ENCODE measurements at regions not wholly inside any gene's neighbourhood (a gene's known extent, or its start where the extent isn't known, plus 50 kb on each side); places are given as distances from the start of the nearest gene placed in this dataset.

- Mint-ChIP-seq H3K27me3 (ENCODE audit: insufficient read depth) (peaks cover 10% of the 10 kb centered on the region), H3K36me3 (ENCODE audit: low read depth) (no peaks in the 10 kb centered on the region), H3K4me1 (ENCODE audit: low read depth) (no peaks in the 10 kb centered on the region), H3K4me3 (no peak overlapping the region), H3K27ac (no peak overlapping the region), H3K9me3 (no peaks in the 10 kb centered on the region)
- intact Hi-C loops (cut with micrococcal nuclease), result no loop called here
- no peak for DNase-seq (ENCODE audit: low spot score)
These were observed 142.9 kb upstream of the ZMIZ1 start for GRCh38 chr10:78925800-78926319.

GRCh38 chr10:78927257-78927995 is 141.3 kb upstream of the ZMIZ1 start:
- H3K36me3 Mint-ChIP-seq (ENCODE audit: low read depth), result no peaks in the 10 kb centered on the region
- H3K9me3 Mint-ChIP-seq, result no peaks in the 10 kb centered on the region
- DNase-seq (ENCODE audit: low spot score), result no peak
- intact Hi-C loops (cut with micrococcal nuclease), result no loop called here
- H3K4me1 Mint-ChIP-seq (ENCODE audit: low read depth), result no peaks in the 10 kb centered on the region
- no peak overlapping the region for H3K27ac Mint-ChIP-seq
- H3K27me3 Mint-ChIP-seq (ENCODE audit: insufficient read depth), result peaks cover 13% of the 10 kb centered on the region
- H3K4me3 Mint-ChIP-seq, result no peak overlapping the region

DNA sequence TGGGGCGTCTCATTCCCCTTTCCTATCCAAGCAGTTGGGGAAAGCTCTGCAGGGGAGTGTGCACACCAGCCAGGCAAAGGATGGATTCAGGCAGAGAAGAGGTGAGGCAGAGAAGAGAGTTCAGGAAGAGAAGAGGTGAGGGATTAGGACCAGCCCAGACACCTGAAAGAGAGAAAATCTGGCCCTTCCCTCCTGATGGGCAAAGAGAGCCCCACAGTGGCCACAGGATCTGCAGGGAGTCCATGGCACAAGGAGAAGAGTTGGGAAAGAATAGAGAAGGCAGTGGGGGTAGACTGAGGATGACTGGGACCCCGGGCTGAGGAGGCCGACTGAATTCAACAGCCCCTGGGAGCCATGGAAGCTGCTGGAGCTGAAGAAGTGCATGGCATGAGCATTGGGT is 140.4 kb upstream of the ZMIZ1 start:
- no peaks in the 10 kb centered on the region for H3K36me3 Mint-ChIP-seq (ENCODE audit: low read depth)
- H3K27me3 Mint-ChIP-seq (ENCODE audit: insufficient read depth), result peaks cover 11% of the 10 kb centered on the region
- no peak for DNase-seq (ENCODE audit: low spot score)
- no peaks in the 10 kb centered on the region for H3K4me1 Mint-ChIP-seq (ENCODE audit: low read depth)
- no peak overlapping the region for H3K4me3 Mint-ChIP-seq
- no peak overlapping the region for H3K27ac Mint-ChIP-seq
- no peaks in the 10 kb centered on the region for H3K9me3 Mint-ChIP-seq
- intact Hi-C loops (cut with micrococcal nuclease), result no loop called here

- H3K4me3 Mint-ChIP-seq, result no peak overlapping the region
- intact Hi-C loops (cut with micrococcal nuclease), result no loop called here
- H3K9me3 Mint-ChIP-seq, result no peaks in the 10 kb centered on the region
- H3K27me3 Mint-ChIP-seq (ENCODE audit: insufficient read depth), result peaks cover 9% of the 10 kb centered on the region
- no peaks in the 10 kb centered on the region for H3K4me1 Mint-ChIP-seq (ENCODE audit: low read depth)
- H3K36me3 Mint-ChIP-seq (ENCODE audit: low read depth), result no peaks in the 10 kb centered on the region
- no peak overlapping the region for H3K27ac Mint-ChIP-seq
- DNase-seq (ENCODE audit: low spot score), result no peak
These were observed 139.2 kb upstream of the ZMIZ1 start for GRCh38 chr10:78929541-78929940.

- Mint-ChIP-seq H3K4me3 (no peak overlapping the region), H3K9me3 (no peaks in the 10 kb centered on the region), H3K27ac (no peak overlapping the region), H3K27me3 (ENCODE audit: insufficient read depth) (peaks cover 9% of the 10 kb centered on the region), H3K36me3 (ENCODE audit: low read depth) (no peaks in the 10 kb centered on the region), H3K4me1 (ENCODE audit: low read depth) (no peaks in the 10 kb centered on the region)
- DNase-seq (ENCODE audit: low spot score), result no peak
- intact Hi-C loops (cut with micrococcal nuclease), result loop anchor here (5.0 kb wide), 1 partner anchor 874 kb away; no protein-coding TSS in a partner anchor
These were observed 137.3 kb upstream of the ZMIZ1 start for GRCh38 chr10:78931321-78932053.

GRCh38 chr10:78932054-78932386 is 136.7 kb upstream of the ZMIZ1 start:
- Mint-ChIP-seq H3K27ac (no peak overlapping the region), H3K36me3 (ENCODE audit: low read depth) (no peaks in the 10 kb centered on the region), H3K4me1 (ENCODE audit: low read depth) (no peaks in the 10 kb centered on the region), H3K4me3 (no peak overlapping the region), H3K9me3 (no peaks in the 10 kb centered on the region), H3K27me3 (ENCODE audit: insufficient read depth) (peaks cover 9% of the 10 kb centered on the region)
- DNase-seq (ENCODE audit: low spot score), result no peak
- intact Hi-C loops (cut with micrococcal nuclease), result loop anchor here (5.0 kb wide), 1 partner anchor 875 kb away; no protein-coding TSS in a partner anchor

GRCh38 chr10:78932861-78933260 is 135.9 kb upstream of the ZMIZ1 start:
- no peak for DNase-seq (ENCODE audit: low spot score)
- no peaks in the 10 kb centered on the region for H3K4me1 Mint-ChIP-seq (ENCODE audit: low read depth)
- H3K36me3 Mint-ChIP-seq (ENCODE audit: low read depth), result no peaks in the 10 kb centered on the region
- H3K9me3 Mint-ChIP-seq, result no peaks in the 10 kb centered on the region
- intact Hi-C loops (cut with micrococcal nuclease), result loop anchor here (5.0 kb wide), 1 partner anchor 876 kb away; no protein-coding TSS in a partner anchor
- no peak overlapping the region for H3K4me3 Mint-ChIP-seq
- peaks cover 9% of the 10 kb centered on the region for H3K27me3 Mint-ChIP-seq (ENCODE audit: insufficient read depth)
- H3K27ac Mint-ChIP-seq, result no peak overlapping the region

DNA sequence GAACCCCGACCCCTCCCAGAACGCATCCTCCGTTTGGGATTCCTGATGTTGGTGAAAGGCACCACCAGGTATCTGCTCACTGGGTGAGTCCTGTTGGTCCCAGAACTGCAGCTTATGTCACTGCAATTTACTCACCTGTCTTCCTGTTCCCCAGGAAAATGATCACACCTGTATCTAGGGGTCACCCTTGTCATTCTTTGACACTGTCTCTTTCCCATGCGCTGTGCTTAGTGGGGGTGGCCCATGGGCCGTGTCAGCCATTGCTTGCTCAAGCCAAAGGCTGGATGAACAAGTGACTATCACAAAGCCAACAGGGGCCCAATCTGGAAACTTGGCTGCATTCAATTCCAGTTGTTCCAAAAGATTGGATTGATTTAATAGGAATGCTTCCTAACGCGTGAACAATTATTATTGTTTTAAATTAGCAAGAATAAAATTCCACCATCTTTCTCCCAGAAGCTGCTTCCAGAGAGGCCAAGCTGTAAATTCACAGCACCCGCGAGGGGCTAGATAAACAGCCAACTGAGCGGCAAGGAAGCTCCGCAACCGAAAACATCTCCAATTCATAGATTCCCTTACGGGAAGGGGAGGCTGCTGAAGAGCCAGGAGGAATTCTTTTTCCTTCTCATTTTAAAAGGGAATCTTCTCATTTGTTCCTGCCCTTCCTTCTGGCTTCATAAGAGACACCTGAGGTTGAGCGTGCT is 134.8 kb upstream of the ZMIZ1 start:
- Mint-ChIP-seq H3K4me1 (ENCODE audit: low read depth) (no peaks in the 10 kb centered on the region), H3K9me3 (no peaks in the 10 kb centered on the region), H3K27me3 (ENCODE audit: insufficient read depth) (peaks cover 6% of the 10 kb centered on the region), H3K4me3 (no peak overlapping the region), H3K27ac (no peak overlapping the region), H3K36me3 (ENCODE audit: low read depth) (no peaks in the 10 kb centered on the region)
- no peak for DNase-seq (ENCODE audit: low spot score)
- intact Hi-C loops (cut with micrococcal nuclease), result loop anchor here (5.0 kb wide), 1 partner anchor 877 kb away; no protein-coding TSS in a partner anchor

- no peak for DNase-seq (ENCODE audit: low spot score)
- Mint-ChIP-seq H3K27me3 (ENCODE audit: insufficient read depth) (peaks cover 6% of the 10 kb centered on the region), H3K4me1 (ENCODE audit: low read depth) (no peaks in the 10 kb centered on the region), H3K36me3 (ENCODE audit: low read depth) (no peaks in the 10 kb centered on the region), H3K4me3 (no peak overlapping the region), H3K9me3 (no peaks in the 10 kb centered on the region), H3K27ac (no peak overlapping the region)
- intact Hi-C loops (cut with micrococcal nuclease), result loop anchor here (5.0 kb wide), 1 partner anchor 877 kb away; no protein-coding TSS in a partner anchor
These were observed 134.3 kb upstream of the ZMIZ1 start for GRCh38 chr10:78934532-78934898.

DNA sequence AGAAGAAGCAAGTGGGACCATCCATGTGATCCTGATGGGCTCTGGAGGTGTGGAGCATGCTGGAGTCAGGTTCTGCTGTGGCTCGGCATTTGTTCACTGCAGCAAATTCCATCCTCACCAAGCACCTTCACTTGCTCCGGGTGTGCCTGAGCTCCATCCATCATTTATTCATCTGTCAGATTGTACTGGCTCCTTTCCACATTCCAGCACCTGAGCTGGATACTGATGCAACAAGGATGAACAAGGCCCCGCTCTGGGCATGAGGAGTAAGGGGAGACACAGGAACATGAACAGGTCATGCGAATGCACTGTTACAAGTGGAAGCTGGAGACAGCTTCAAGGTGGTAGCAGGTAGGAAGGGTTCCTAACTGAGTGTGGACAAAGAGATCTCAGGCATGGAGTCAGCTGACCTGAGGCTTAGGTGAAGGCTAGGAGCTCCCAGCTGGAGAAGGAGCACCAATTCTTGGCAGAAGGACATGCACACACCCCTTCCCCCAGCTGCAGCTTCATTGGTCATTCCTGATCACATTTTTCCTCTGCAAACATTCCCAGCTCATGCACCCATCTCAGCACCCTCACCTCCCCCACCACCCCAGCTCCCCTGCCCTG is 133.7 kb upstream of the ZMIZ1 start:
- Mint-ChIP-seq H3K4me1 (ENCODE audit: low read depth) (no peaks in the 10 kb centered on the region), H3K9me3 (no peaks in the 10 kb centered on the region), H3K27ac (no peak overlapping the region), H3K36me3 (ENCODE audit: low read depth) (no peaks in the 10 kb centered on the region), H3K27me3 (ENCODE audit: insufficient read depth) (peaks cover 6% of the 10 kb centered on the region), H3K4me3 (no peak overlapping the region)
- intact Hi-C loops (cut with micrococcal nuclease), result loop anchor here (5.0 kb wide), 2 partner anchors 262 to 878 kb away; no protein-coding TSS in a partner anchor
- no peak for DNase-seq (ENCODE audit: low spot score)

DNA sequence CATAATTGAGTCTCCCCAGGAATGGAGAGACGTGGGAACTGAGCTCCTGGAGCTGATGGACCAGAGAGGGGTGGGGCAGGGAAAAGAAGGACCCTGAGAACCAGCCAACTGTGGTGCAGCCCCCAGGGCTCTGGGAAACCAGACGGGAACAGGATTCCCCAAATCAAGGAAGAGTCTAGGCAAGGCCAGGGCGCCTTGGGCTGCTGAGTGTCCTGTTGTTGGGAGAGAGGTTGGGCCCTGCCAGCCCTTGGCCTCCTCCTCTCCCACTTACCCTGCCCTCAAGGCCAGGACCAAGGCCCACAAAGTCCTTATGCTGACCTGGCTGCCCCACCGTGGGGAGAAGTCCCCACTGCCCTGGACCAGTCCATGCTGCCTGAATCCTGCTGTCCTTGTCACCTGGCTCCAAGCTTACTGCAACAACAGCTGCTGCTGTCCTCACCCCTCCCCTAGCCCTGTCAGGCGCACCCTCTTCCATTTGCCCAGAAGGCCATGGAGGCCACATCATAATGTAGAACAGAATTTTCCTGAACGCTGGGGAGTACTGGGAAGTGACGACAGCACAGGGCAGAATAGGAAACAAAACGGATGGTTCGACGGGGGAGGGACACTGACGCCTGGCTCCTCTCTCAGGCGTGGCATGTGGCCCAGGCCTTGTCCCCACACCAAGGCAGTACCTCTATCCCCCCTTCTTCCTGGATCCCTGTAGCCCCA is 132.9 kb upstream of the ZMIZ1 start:
- peaks cover 3% of the 10 kb centered on the region for H3K27me3 Mint-ChIP-seq (ENCODE audit: insufficient read depth)
- intact Hi-C loops (cut with micrococcal nuclease), result loop anchor here (5.0 kb wide), 1 partner anchor 261 kb away; no protein-coding TSS in a partner anchor
- H3K4me3 Mint-ChIP-seq, result no peak overlapping the region

More for the DNA sequence above, 132.9 kb upstream of the ZMIZ1 start:
- H3K9me3 Mint-ChIP-seq, result no peaks in the 10 kb centered on the region
- H3K27ac Mint-ChIP-seq, result no peak overlapping the region
- H3K4me1 Mint-ChIP-seq (ENCODE audit: low read depth), result no peaks in the 10 kb centered on the region
- H3K36me3 Mint-ChIP-seq (ENCODE audit: low read depth), result no peaks in the 10 kb centered on the region
- no peak for DNase-seq (ENCODE audit: low spot score)

Measured in activated T-helper 1 cell treated with anti-CD3 and anti-CD28 coated beads, Interleukin-12 subunit alpha, Interleukin-12 subunit beta, Interleukin-2, Interleukin-4 antibody, amounts not matched to agents 30 ng/mL and 10 ng/mL and 1 ng/mL, durations not matched to agents 14 hours and 24 hours and 36 hours (primary cell).